ENCODE measurements at regions not wholly inside any gene's neighbourhood (a gene's known extent, or its start where the extent isn't known, plus 50 kb on each side); places are given as distances from the start of the nearest gene placed in this dataset.

DNA sequence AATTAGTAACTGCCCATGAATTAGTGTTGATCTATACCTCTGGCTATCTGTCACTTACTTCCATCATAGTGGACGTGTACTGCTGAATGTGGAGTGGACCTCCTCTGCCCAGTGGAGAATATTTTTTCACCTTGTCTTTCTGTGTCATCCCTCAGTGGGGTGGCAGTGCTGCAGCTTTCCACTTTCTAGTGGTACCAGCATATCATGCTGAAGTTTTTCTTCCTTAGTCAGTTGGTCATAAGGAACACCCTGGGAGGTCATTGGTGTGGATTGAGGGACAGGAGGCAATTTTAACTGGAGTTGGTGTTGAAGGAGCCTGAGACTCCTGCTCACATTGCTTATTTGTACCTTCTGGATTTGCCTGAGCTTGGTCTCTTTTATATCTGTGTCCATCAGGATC, 151.7 kb upstream of the ANKH start:
- Histone ChIP-seq H3K36me3 (no peaks in the 10 kb centered on the region), H3K27ac (no peak overlapping the region), H3K4me3 (no peak overlapping the region), H3K27me3 (no peaks in the 10 kb centered on the region), H3K9me3 (no peaks in the 10 kb centered on the region), H3K4me1 (peaks cover 0 to 3% of the 10 kb centered on the region in 2 donors)
- ATAC-seq (no peak), DNase-seq (no peak)
- TF ChIP-seq, protein P1, sequence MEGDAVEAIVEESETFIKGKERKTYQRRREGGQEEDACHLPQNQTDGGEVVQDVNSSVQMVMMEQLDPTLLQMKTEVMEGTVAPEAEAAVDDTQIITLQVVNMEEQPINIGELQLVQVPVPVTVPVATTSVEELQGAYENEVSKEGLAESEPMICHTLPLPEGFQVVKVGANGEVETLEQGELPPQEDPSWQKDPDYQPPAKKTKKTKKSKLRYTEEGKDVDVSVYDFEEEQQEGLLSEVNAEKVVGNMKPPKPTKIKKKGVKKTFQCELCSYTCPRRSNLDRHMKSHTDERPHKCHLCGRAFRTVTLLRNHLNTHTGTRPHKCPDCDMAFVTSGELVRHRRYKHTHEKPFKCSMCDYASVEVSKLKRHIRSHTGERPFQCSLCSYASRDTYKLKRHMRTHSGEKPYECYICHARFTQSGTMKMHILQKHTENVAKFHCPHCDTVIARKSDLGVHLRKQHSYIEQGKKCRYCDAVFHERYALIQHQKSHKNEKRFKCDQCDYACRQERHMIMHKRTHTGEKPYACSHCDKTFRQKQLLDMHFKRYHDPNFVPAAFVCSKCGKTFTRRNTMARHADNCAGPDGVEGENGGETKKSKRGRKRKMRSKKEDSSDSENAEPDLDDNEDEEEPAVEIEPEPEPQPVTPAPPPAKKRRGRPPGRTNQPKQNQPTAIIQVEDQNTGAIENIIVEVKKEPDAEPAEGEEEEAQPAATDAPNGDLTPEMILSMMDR (IDR thresholded peaks at IDR 0.05): no peak
- intact Hi-C loops (cut with DNase I): no loop called here

DNA sequence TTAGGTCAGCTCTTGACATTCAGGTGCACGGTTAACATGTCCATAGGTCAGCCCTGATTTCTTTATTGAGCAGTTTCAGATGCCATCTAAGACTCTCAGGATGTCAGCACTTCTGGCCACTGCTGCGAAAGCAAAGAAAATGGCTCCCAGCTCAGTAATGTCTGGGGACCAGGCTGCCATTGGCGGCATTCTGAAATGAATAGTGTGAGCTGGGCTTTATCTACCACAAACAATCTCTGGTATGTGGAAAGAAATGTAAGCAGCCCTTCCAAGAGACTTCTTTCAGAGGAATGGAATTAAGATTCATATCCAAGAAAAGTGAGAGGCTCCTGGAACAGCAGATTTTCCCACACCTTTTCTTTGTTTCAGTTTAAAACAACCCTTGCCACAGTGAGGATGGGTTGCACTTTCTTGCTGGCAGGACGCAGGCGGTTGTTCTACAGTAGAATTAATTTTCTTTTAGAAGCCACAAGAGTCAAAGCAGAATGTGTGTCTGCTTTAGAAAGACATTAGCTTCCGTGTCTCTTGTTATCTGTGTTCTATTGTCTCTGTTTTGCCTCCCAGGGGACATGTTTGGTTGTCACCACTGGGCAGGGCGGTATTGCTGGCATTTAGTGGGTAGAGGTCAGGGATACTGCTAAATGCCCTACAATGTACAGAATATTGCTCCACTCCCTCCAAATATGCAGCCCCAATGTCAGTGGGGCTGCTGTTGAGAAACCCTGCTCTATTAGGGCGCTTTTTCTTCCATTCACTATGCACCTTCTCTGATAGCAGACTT, 149.9 kb upstream of the ANKH start:
- ATAC-seq (no peak), DNase-seq (no peak)
- TF ChIP-seq, protein P1 (IDR thresholded peaks at IDR 0.05): no peak
- Histone ChIP-seq H3K36me3 (no peaks in the 10 kb centered on the region), H3K9me3 (no peaks in the 10 kb centered on the region), H3K27me3 (no peaks in the 10 kb centered on the region), H3K4me1 (peaks cover 0 to 3% of the 10 kb centered on the region in 2 donors), H3K4me3 (no peak overlapping the region), H3K27ac (peak overlapping the region in 1 of 2 donors; percentile 4)
- intact Hi-C loops (cut with DNase I): no loop called here

DNA sequence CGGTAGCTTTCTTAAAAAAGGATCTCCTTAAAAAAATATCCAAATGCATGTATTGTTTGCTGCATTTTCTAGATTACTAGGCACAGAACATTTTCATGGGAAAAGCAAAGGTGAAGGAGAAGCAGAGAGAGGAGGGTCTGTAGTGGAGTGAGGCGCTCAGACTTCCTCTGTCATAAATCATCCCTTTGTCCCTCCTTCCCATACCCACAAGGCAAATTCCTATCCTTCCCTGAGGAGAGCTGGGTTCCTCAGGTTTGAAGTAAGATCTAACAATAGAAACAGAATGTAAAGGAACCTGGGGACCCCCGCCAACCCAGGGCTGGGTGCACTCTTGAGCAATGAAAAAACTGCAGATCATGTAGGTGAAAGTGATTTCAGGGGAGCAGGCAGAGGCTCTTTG, 149.2 kb upstream of the ANKH start:
- Histone ChIP-seq H3K27me3 (no peaks in the 10 kb centered on the region), H3K4me3 (no peak overlapping the region), H3K4me1 (peaks cover 0 to 3% of the 10 kb centered on the region in 2 donors), H3K9me3 (no peaks in the 10 kb centered on the region), H3K27ac (no peak overlapping the region), H3K36me3 (no peaks in the 10 kb centered on the region)
- TF ChIP-seq, protein P1 (IDR thresholded peaks at IDR 0.05): no peak
- no peak for DNase-seq
- no peak for ATAC-seq
- intact Hi-C loops (cut with DNase I): no loop called here

DNA sequence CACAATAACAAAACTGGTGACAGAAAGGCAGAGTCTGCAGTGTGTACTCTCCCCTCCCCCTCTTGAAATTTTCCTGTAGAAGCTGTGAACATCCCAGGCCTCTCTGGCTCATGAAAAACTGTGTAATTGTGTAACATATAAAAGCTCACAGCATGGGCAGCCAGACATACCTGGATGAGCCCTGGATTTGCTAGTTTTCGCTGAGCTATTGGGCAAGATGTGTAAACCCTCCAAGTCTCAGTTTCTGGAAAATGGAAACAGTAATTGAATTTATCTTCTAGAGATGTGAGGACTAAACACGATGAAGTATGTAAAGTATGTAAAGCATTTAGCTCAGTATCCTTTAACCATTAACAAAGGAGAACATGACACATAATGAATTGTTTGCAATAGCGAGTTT, 143.2 kb upstream of the ANKH start:
- Histone ChIP-seq H3K4me3 (no peak overlapping the region), H3K36me3 (no peaks in the 10 kb centered on the region), H3K9me3 (no peaks in the 10 kb centered on the region), H3K27ac (no peak overlapping the region), H3K4me1 (no peaks in the 10 kb centered on the region), H3K27me3 (no peaks in the 10 kb centered on the region)
- intact Hi-C loops (cut with DNase I): loop anchor here in 1 of 2 donors (5.0 kb wide), 1 partner anchor 288 kb away; no protein-coding TSS in a partner anchor
- ATAC-seq (peak; percentile 27), DNase-seq (no peak)
- TF ChIP-seq, protein P1 (IDR thresholded peaks at IDR 0.05): no peak

DNA sequence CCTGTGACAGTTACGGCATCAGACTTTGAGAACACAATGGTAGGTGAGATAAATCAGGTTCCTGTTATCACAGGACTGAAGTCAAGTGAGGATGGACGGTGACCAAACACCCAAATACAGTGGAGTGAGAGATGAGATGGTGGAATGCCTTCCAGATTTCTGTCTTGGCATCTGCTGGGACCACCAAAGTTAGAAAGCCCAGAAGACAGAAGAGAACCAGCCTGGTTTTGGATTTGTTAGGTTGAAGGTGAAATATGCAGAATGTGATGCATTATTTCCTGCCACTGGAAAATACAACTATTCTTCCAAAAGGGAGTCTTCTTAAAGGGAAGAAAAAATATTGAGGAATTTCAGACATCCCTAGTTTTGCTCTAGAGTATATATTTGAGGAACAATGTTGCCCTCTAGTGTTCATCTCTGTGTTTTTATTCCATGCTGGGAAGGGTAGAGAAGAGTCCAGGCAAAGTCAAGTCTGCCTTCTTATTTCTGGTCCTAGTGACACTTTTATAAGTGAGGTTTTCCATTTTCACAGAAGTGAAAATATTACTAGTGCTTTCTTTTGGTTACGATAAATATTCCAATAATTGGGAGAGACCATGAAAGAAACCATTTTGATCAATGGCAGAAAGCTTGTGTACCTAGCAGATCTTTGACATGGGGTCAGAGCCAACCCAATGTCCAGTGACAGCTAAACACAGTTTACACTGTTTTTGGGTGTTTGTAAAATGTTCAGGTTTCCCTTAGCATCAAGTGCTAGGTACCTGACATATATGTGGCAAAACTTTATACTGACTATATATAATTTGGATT, 142.3 kb upstream of the ANKH start:
- Histone ChIP-seq H3K4me1 (peaks cover 0 to 9% of the 10 kb centered on the region in 2 donors), H3K36me3 (no peaks in the 10 kb centered on the region), H3K27ac (no peak overlapping the region), H3K27me3 (no peaks in the 10 kb centered on the region), H3K4me3 (no peak overlapping the region), H3K9me3 (no peaks in the 10 kb centered on the region)
- ATAC-seq: peak; percentile 95
- intact Hi-C loops (cut with DNase I): loop anchor here in 1 of 2 donors (5.0 kb wide), 1 partner anchor 287 kb away; no protein-coding TSS in a partner anchor
- TF ChIP-seq, protein P1 (IDR thresholded peaks at IDR 0.05): peak; percentile 61 to 66
- DNase-seq: peak in 2 of 4 donors; percentile 43 to 62

Measured in left lung (tissue), 4 donors.